Sigmoid colon (tissue), 6 donors: ENCODE measurements at regions not wholly inside any gene's neighbourhood (a gene's known extent, or its start where the extent isn't known, plus 50 kb on each side); places are given as distances from the start of the nearest gene placed in this dataset.

Experiments
- DNase-seq: peaks from one replicate; pipeline ENCODE4 v3.0.0-alpha.2; 2019
- H3K27ac ChIP-seq, 4 donors: fragments of 200-600 bp; sonication (generic); one replicate each; pipeline ENCODE4 v1.5.1; 2016 to 2019; ENCODE audit warnings: mild to moderate bottlenecking in 1 of 4
- H3K27me3 ChIP-seq, 3 donors: fragments of 200-600 bp; sonication (generic); one replicate each; pipeline ENCODE4 v1.5.1; 2019; ENCODE audit warnings: mild to moderate bottlenecking in 1 of 3
- H3K36me3 ChIP-seq, 4 donors: fragments of 200-600 bp; sonication (generic); one replicate each; pipeline ENCODE4 v1.5.1; 2016 to 2019
- H3K4me1 ChIP-seq, 4 donors: fragments of 200-600 bp; sonication (generic); one replicate each; pipeline ENCODE4 v1.5.1; 2017 to 2019
- H3K4me3 ChIP-seq, 4 donors: fragments of 200-600 bp; sonication (generic); one replicate each; pipeline ENCODE4 v1.5.1; 2017 to 2019; ENCODE audit warnings: mild to moderate bottlenecking in 2 of 4, moderate library complexity in 1 of 4
- H3K9me3 ChIP-seq, 4 donors: fragments of 200-600 bp in 3 of 4; sonication (generic) in 3 of 4; one replicate each; pipeline versions ENCODE4 v1.5.1 to v1.6.1; 2013 to 2019
- EP300 ChIP-seq, 4 donors: sonication (generic); formaldehyde crosslinking; IDR thresholded peaks; one replicate each; pipeline ENCODE4 v1.6.1; 2017; ENCODE audit warnings: antibody characterized with exemption in 4 of 4
- POLR2A ChIP-seq, 2 donors: fragments of 450-650 bp; IDR thresholded peaks; one replicate each; pipeline ENCODE4 v1.6.1; 2016; ENCODE audit warnings: antibody characterized with exemption in 2 of 2, mild to moderate bottlenecking in 2 of 2, moderate library complexity in 2 of 2
- POLR2AphosphoS5 ChIP-seq, 4 donors: sonication (generic); formaldehyde crosslinking; IDR thresholded peaks; one replicate each; pipeline ENCODE4 v1.6.1; 2017; ENCODE audit warnings: antibody characterized with exemption in 4 of 4
- WGBS, 2 donors: extraction: QIAGEN DNeasy Blood & Tissue Kit; methylation state at CpG; one replicate each; pipeline ENCODE4 v1.1.7; 2013; 5-methylcytosine and 5-hydroxymethylcytosine counted together
- intact Hi-C: fragments of 100-400 bp; cut with DNase I; formaldehyde crosslinking; loops from one replicate; pipeline ENCODE4 v1.15.1; 2023
- TF ChIP-seq, protein P1 (sequence below), 4 experiments: fragments of 450-650 bp in 3 of 4; fragments of 200-600 bp in 1 of 4; IDR thresholded peaks; one replicate each; pipeline ENCODE4 v1.5.1; 2016 to 2019; ENCODE audit warnings: antibody characterized with exemption in 4 of 4, mild to moderate bottlenecking in 3 of 4, moderate library complexity in 2 of 4
- donor health status: healthy with polysubstance abuse.
- donor health status: healthy.

- Histone ChIP-seq H3K4me3 (no peak overlapping the region), H3K4me1 (no peaks in the 10 kb centered on the region), H3K36me3 (no peaks in the 10 kb centered on the region), H3K27ac (no peak overlapping the region), H3K27me3 (peaks cover 0 to 10% (median 0%) of the 10 kb centered on the region in 3 donors), H3K9me3 (no peaks in the 10 kb centered on the region)
- intact Hi-C loops: no loop called here
- no peak for DNase-seq
- WGBS, 2 donors: 91% methylated on average over 10 of the region's 10 CpGs
- TF ChIP-seq POLR2AphosphoS5 (IDR thresholded peaks at IDR 0.05): no peak
- TF ChIP-seq EP300 (IDR thresholded peaks at IDR 0.05): no peak
- no peak for TF ChIP-seq POLR2A (IDR thresholded peaks at IDR 0.05)
- TF ChIP-seq, protein P1, sequence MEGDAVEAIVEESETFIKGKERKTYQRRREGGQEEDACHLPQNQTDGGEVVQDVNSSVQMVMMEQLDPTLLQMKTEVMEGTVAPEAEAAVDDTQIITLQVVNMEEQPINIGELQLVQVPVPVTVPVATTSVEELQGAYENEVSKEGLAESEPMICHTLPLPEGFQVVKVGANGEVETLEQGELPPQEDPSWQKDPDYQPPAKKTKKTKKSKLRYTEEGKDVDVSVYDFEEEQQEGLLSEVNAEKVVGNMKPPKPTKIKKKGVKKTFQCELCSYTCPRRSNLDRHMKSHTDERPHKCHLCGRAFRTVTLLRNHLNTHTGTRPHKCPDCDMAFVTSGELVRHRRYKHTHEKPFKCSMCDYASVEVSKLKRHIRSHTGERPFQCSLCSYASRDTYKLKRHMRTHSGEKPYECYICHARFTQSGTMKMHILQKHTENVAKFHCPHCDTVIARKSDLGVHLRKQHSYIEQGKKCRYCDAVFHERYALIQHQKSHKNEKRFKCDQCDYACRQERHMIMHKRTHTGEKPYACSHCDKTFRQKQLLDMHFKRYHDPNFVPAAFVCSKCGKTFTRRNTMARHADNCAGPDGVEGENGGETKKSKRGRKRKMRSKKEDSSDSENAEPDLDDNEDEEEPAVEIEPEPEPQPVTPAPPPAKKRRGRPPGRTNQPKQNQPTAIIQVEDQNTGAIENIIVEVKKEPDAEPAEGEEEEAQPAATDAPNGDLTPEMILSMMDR (IDR thresholded peaks at IDR 0.05): no peak
Observed at GRCh38 chr7:156099085-156099484, 286.8 kb upstream of the SHH start.

- Histone ChIP-seq H3K4me3 (no peak overlapping the region), H3K9me3 (no peaks in the 10 kb centered on the region), H3K36me3 (no peaks in the 10 kb centered on the region), H3K27me3 (peaks cover 0 to 14% (median 0%) of the 10 kb centered on the region in 3 donors), H3K27ac (no peak overlapping the region), H3K4me1 (no peaks in the 10 kb centered on the region)
- intact Hi-C loops: no loop called here
- WGBS, 2 donors: 69 to 84% methylated on average over 20 of the region's 20 CpGs
- no peak for DNase-seq
- TF ChIP-seq POLR2AphosphoS5 (IDR thresholded peaks at IDR 0.05) (no peak), EP300 (IDR thresholded peaks at IDR 0.05) (no peak), POLR2A (IDR thresholded peaks at IDR 0.05) (no peak)
- TF ChIP-seq, protein P1 (IDR thresholded peaks at IDR 0.05): no peak
Observed at GRCh38 chr7:156096771-156097538, 284.7 kb upstream of the SHH start.

DNA sequence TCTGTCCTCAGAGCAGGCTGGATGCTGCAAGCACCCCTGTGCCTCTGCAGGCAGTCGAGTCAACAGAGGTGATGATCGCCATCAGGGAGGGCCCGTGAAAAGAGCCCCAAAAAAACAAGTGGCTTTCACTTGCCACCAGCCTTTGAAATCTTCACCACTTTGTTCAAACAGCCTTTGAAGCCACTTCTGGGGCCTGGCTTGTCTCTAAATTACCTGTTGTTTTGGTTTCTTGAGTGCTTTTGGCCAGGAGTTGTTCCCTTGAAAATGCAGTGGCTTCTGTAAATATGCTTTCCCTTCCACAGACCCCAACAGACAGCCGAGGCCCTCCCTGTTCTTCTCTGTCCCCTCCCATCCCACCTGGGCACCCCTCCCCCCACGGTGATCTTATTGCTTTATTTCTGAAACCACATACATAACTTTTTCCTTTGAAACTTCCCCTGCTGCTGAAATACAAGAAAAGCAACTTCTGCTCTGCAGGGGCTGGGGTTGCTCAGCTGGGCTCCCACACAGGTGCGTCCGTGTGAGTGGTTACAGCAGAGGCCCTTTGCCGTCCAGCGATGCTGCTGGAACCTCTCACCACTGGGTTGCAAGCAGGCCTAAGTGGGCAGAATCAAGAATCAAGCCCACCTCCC is 283.8 kb upstream of the SHH start:
- TF ChIP-seq EP300 (IDR thresholded peaks at IDR 0.05): no peak
- no peak for TF ChIP-seq POLR2AphosphoS5 (IDR thresholded peaks at IDR 0.05)
- TF ChIP-seq POLR2A (IDR thresholded peaks at IDR 0.05): no peak
- TF ChIP-seq, protein P1 (IDR thresholded peaks at IDR 0.05): no peak
- no peaks in the 10 kb centered on the region for H3K4me1 ChIP-seq
- H3K4me3 ChIP-seq: no peak overlapping the region
- intact Hi-C loops: no loop called here
- H3K27ac ChIP-seq: no peak overlapping the region
- peaks cover 0 to 14% (median 0%) of the 10 kb centered on the region in 3 donors for H3K27me3 ChIP-seq
- WGBS, 2 donors: 49 to 80% methylated on average over 9 of the region's 9 CpGs
- no peak for DNase-seq
- H3K36me3 ChIP-seq: no peaks in the 10 kb centered on the region
- no peaks in the 10 kb centered on the region for H3K9me3 ChIP-seq

- Histone ChIP-seq H3K4me3 (no peak overlapping the region), H3K27ac (no peak overlapping the region), H3K9me3 (no peaks in the 10 kb centered on the region), H3K27me3 (peaks cover 0 to 14% (median 0%) of the 10 kb centered on the region in 3 donors), H3K4me1 (no peaks in the 10 kb centered on the region), H3K36me3 (no peaks in the 10 kb centered on the region)
- 90 to 94% methylated on average over 15 of the region's 15 CpGs for WGBS, 2 donors
- no peak for TF ChIP-seq POLR2A (IDR thresholded peaks at IDR 0.05)
- TF ChIP-seq POLR2AphosphoS5 (IDR thresholded peaks at IDR 0.05): no peak
- TF ChIP-seq, protein P1 (IDR thresholded peaks at IDR 0.05): no peak
- TF ChIP-seq EP300 (IDR thresholded peaks at IDR 0.05): no peak
- DNase-seq: no peak
- intact Hi-C loops: no loop called here
Observed at GRCh38 chr7:156094350-156095146, 282.3 kb upstream of the SHH start.
